ENCODE measurements at regions not wholly inside any gene's neighbourhood (a gene's known extent, or its start where the extent isn't known, plus 50 kb on each side); places are given as distances from the start of the nearest gene placed in this dataset.

DNA sequence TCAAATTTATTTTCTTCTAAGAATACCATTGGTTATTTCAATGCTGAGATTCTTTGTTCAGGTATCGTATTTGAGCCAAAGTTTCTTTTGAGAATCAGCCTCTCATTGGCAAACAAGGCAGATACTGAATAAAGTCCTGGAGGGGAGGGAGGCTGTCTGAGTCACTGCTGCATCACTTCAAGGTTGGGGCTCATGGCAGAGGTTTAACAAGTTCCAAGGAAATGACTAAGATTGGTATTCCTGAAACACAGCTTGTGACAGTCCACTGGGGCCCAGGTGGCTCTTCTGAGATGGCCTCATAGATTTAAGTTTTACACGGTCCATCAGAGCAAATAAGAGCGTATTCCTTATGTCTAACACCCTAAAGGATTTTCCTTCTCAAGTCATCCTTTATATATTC is 213.8 kb upstream of the STAC start:
- TF ChIP-seq POLR2A (IDR thresholded peaks at IDR 0.05) (no peak), POLR2AphosphoS5 (IDR thresholded peaks at IDR 0.05) (no peak), CTCF (IDR thresholded peaks at IDR 0.05) (no peak)

Measured in upper lobe of left lung (tissue), 4 donors.